NCI-H748 treated with DMSO at 0.1 percent for 48 hours (cell line): ENCODE measurements at regions not wholly inside any gene's neighbourhood (a gene's known extent, or its start where the extent isn't known, plus 50 kb on each side); places are given as distances from the start of the nearest gene placed in this dataset.
"Not testable (repeated sequence)": the region's sequence is repeated elsewhere in the genome, so short reads cannot be mapped to it uniquely, and the experiment has no call there.

ENCODE experiments used
- DNase-seq: peaks from one replicate; lab custom pipeline; 2025; lab: John Stamatoyannopoulos, UW

GRCh38 chr6:4459032-4459431 lies 317.2 kb upstream of the CDYL start:
- no peak for DNase-seq

GRCh38 chr6:4451718-4452117 lies 316.3 kb upstream of the ECI2 start:
- DNase-seq: no peak

- no peak for DNase-seq
These were observed 315.7 kb upstream of the ECI2 start for GRCh38 chr6:4451081-4451480.

GRCh38 chr6:4450237-4450636 lies 314.9 kb upstream of the ECI2 start:
- DNase-seq: no peak

- DNase-seq: no peak
These were observed 314.0 kb upstream of the ECI2 start for GRCh38 chr6:4449409-4449808.

- DNase-seq: no peak
These were observed 313.5 kb upstream of the ECI2 start for GRCh38 chr6:4448841-4449240.

- DNase-seq: no peak
These were observed 312.4 kb upstream of the ECI2 start for GRCh38 chr6:4447639-4448330.

GRCh38 chr6:4446982-4447381 lies 311.6 kb upstream of the ECI2 start:
- DNase-seq: no peak

GRCh38 chr6:4441981-4442434 lies 306.6 kb upstream of the ECI2 start:
- no peak for DNase-seq

GRCh38 chr6:4439159-4439558 lies 303.8 kb upstream of the ECI2 start:
- no peak for DNase-seq

GRCh38 chr6:4437342-4437741 lies 302.0 kb upstream of the ECI2 start:
- DNase-seq: no peak

GRCh38 chr6:4435981-4436445 lies 300.6 kb upstream of the ECI2 start:
- no peak for DNase-seq

- DNase-seq: no peak
These were observed 299.3 kb upstream of the ECI2 start for GRCh38 chr6:4434655-4435054.

- no peak for DNase-seq
These were observed 297.8 kb upstream of the ECI2 start for GRCh38 chr6:4433199-4433598.

GRCh38 chr6:4426968-4427367 lies 291.6 kb upstream of the ECI2 start:
- DNase-seq: no peak

GRCh38 chr6:4421837-4422236 lies 286.5 kb upstream of the ECI2 start:
- DNase-seq: no peak

- DNase-seq: no peak
These were observed 284.9 kb upstream of the ECI2 start for GRCh38 chr6:4420160-4420865.

GRCh38 chr6:4415549-4415948 lies 280.2 kb upstream of the ECI2 start:
- no peak for DNase-seq

GRCh38 chr6:4414078-4414477 lies 278.7 kb upstream of the ECI2 start:
- not testable (repeated sequence) for DNase-seq

- no peak for DNase-seq
These were observed 277.7 kb upstream of the ECI2 start for GRCh38 chr6:4413073-4413472.

- DNase-seq: no peak
These were observed 277.1 kb upstream of the ECI2 start for GRCh38 chr6:4412488-4412887.

- DNase-seq: no peak
These were observed 276.7 kb upstream of the ECI2 start for GRCh38 chr6:4412077-4412476.

GRCh38 chr6:4407710-4408109 lies 272.3 kb upstream of the ECI2 start:
- DNase-seq: not testable (repeated sequence)
